H1 (cell line): ENCODE measurements at regions not wholly inside any gene's neighbourhood (a gene's known extent, or its start where the extent isn't known, plus 50 kb on each side); places are given as distances from the start of the nearest gene placed in this dataset.

ENCODE experiments used
- CTCF ChIA-PET: fragments of 300-600 bp; sonication (Branson Sonifier 250); formaldehyde crosslinking; loops from one replicate; lab custom pipeline; 2021; ENCODE audit not compliant: partially characterized antibody; lab: Charles Lee
- POLR2A ChIA-PET: fragments of 300-600 bp; sonication (Branson Sonifier 250); formaldehyde crosslinking; loops from one replicate; lab custom pipeline; 2021; ENCODE audit warnings: inconsistent platforms; ENCODE audit not compliant: partially characterized antibody; lab: Charles Lee
- DNase-seq, 2 experiments: peaks; one replicate each; pipeline versions ENCODE4 v3.0.0 to v3.0.0-alpha.2; 2010 to 2022; ENCODE audit warnings: low spot score in 2 of 2, low read depth in 1 of 2, mixed read lengths in 1 of 2
- FAIRE-seq: peaks from 2 replicates; lab custom pipeline; 2011; peaks lifted over from hg19 to GRCh38; lab: Jason Lieb, UNC
- H2AFZ ChIP-seq: 2 replicates; pipeline ENCODE4 v1.8.1; 2012; ENCODE audit warnings: low read length, inconsistent platforms
- H2AK5ac ChIP-seq: 2 replicates; pipeline ENCODE4 v1.6.1; 2013; ENCODE audit warnings: low read depth, low read length
- H2BK120ac ChIP-seq: replicated peaks from 2 replicates; pipeline ENCODE3; 2013; ENCODE audit warnings: low read depth, low read length, inconsistent platforms
- H2BK12ac ChIP-seq: 2 replicates; pipeline ENCODE4 v1.6.1; 2013; ENCODE audit warnings: low read depth, low read length
- H2BK15ac ChIP-seq: 2 replicates; pipeline ENCODE4 v1.6.1; 2013; ENCODE audit warnings: low read length
- H2BK20ac ChIP-seq: 2 replicates; pipeline ENCODE4 v1.6.1; 2013; ENCODE audit warnings: low read length
- H2BK5ac ChIP-seq: 2 replicates; pipeline ENCODE4 v1.6.1; 2013; ENCODE audit warnings: low read depth, low read length
- H3K14ac ChIP-seq: 2 replicates; pipeline ENCODE4 v1.6.1; 2013; ENCODE audit warnings: inconsistent platforms; ENCODE audit not compliant: insufficient read length
- H3K18ac ChIP-seq: 2 replicates; pipeline ENCODE4 v1.6.1; 2013; ENCODE audit warnings: low read length; ENCODE audit errors: extremely low read depth
- H3K23ac ChIP-seq: 2 replicates; pipeline ENCODE4 v1.6.1; 2013; ENCODE audit warnings: inconsistent platforms; ENCODE audit not compliant: insufficient read length
- H3K23me2 ChIP-seq: 2 replicates; pipeline ENCODE4 v1.6.1; 2013; ENCODE audit warnings: low read depth, low read length
- H3K27ac ChIP-seq: 2 replicates; pipeline ENCODE4 v1.6.1; 2011; ENCODE audit warnings: low read depth, low read length, inconsistent platforms
- H3K27me3 ChIP-seq, 4 experiments: replicated peaks in 1 of 4; 1 replicate in 1 of 4; 2 replicates in 3 of 4; pipeline versions ENCODE4 v1.6.1 to v1.8.1; 2011 to 2013; ENCODE audit warnings: low read length in 3 of 4, mild to moderate bottlenecking in 3 of 4, inconsistent platforms in 2 of 4, mixed read lengths in 2 of 4, moderate library complexity in 1 of 4; ENCODE audit not compliant: control insufficient read depth in 3 of 4, insufficient read depth in 3 of 4; ENCODE audit errors: extremely low read depth in 1 of 4
- H3K36me3 ChIP-seq, 4 experiments: 2 replicates each; pipeline versions ENCODE4 v1.6.1 to v1.8.1; 2011 to 2013; ENCODE audit warnings: mild to moderate bottlenecking in 4 of 4, low read length in 3 of 4, moderate library complexity in 2 of 4, control low read depth in 1 of 4, inconsistent platforms in 1 of 4; ENCODE audit not compliant: insufficient read depth in 4 of 4, control insufficient read depth in 2 of 4
- H3K4ac ChIP-seq: replicated peaks from 2 replicates; pipeline ENCODE3; 2013; ENCODE audit warnings: low read length, low read depth, mixed read lengths, inconsistent platforms; ENCODE audit not compliant: insufficient read length
- H3K4me1 ChIP-seq, 4 experiments: replicated peaks in 1 of 4; 1 replicate in 1 of 4; 2 replicates in 3 of 4; pipeline versions ENCODE4 v1.6.1 to v1.8.1; 2011 to 2013; ENCODE audit warnings: low read length in 3 of 4, inconsistent platforms in 2 of 4, mixed read lengths in 1 of 4; ENCODE audit not compliant: insufficient read depth in 4 of 4, control insufficient read depth in 3 of 4
- H3K4me2 ChIP-seq, 2 experiments: 2 replicates each; pipeline versions ENCODE4 v1.6.1 to v1.8.1; 2011 to 2013; ENCODE audit warnings: low read depth in 2 of 2, low read length in 2 of 2, control low read depth in 1 of 2, inconsistent platforms in 1 of 2, mild to moderate bottlenecking in 1 of 2; ENCODE audit not compliant: insufficient read depth in 1 of 2
- H3K4me3 ChIP-seq, 4 experiments: fragments of 200-600, 300-600 bp in 1 of 4; sonication (generic), shearing (Covaris generic), sonication (Bioruptor Twin) in 1 of 4; 2 replicates each; pipeline versions ENCODE4 v1.5.1 to v1.8.1; 2011 to 2016; ENCODE audit warnings: low read length in 4 of 4, low read depth in 3 of 4, control low read depth in 2 of 4, inconsistent platforms in 2 of 4, mild to moderate bottlenecking in 2 of 4, mixed read lengths in 1 of 4, moderate library complexity in 1 of 4; ENCODE audit not compliant: insufficient read depth in 2 of 4; ENCODE audit errors: extremely low read depth in 1 of 4
- H3K56ac ChIP-seq: replicated peaks from 2 replicates; pipeline ENCODE3; 2013; ENCODE audit warnings: low read depth, mild to moderate bottlenecking, mixed read lengths, low read length, inconsistent platforms; ENCODE audit not compliant: insufficient read length
- H3K79me1 ChIP-seq: 2 replicates; pipeline ENCODE4 v1.6.1; 2013; ENCODE audit warnings: low read depth, low read length, control low read depth
- H3K79me2 ChIP-seq, 2 experiments: 2 replicates each; pipeline versions ENCODE4 v1.6.1 to v1.8.1; 2012 to 2013; ENCODE audit warnings: low read length in 2 of 2, mild to moderate bottlenecking in 2 of 2, inconsistent platforms in 1 of 2; ENCODE audit not compliant: insufficient read depth in 2 of 2, control insufficient read depth in 1 of 2
- H3K9ac ChIP-seq, 4 experiments: replicated peaks in 1 of 4; 1 replicate in 1 of 4; 2 replicates in 3 of 4; pipeline versions ENCODE4 v1.6.1 to v1.8.1; 2011 to 2013; ENCODE audit warnings: low read depth in 3 of 4, low read length in 3 of 4, control low read depth in 2 of 4, mild to moderate bottlenecking in 2 of 4, moderate library complexity in 2 of 4, inconsistent platforms in 1 of 4; ENCODE audit errors: extremely low read depth in 1 of 4
- H3K9me3 ChIP-seq, 2 experiments: 2 replicates each; pipeline versions ENCODE4 v1.6.1 to v1.8.1; 2012 to 2013; ENCODE audit warnings: mild to moderate bottlenecking in 2 of 2, moderate library complexity in 2 of 2, control low read depth in 1 of 2, inconsistent platforms in 1 of 2, low read depth in 1 of 2, low read length in 1 of 2, mixed read lengths in 1 of 2; ENCODE audit not compliant: insufficient read depth in 2 of 2
- H4K20me1 ChIP-seq, 2 experiments: replicated peaks in 1 of 2; 2 replicates each; pipeline versions ENCODE3 to v1.8.1; 2011 to 2013; ENCODE audit warnings: inconsistent platforms in 2 of 2, low read length in 2 of 2, mild to moderate bottlenecking in 1 of 2; ENCODE audit not compliant: insufficient read depth in 2 of 2, control insufficient read depth in 1 of 2
- H4K5ac ChIP-seq: 2 replicates; pipeline ENCODE4 v1.6.1; 2013; ENCODE audit warnings: low read length, low read depth, mixed read lengths, inconsistent platforms; ENCODE audit not compliant: insufficient read length
- H4K8ac ChIP-seq: 2 replicates; pipeline ENCODE4 v1.8.0; 2013; ENCODE audit warnings: mild to moderate bottlenecking, moderate library complexity, low read length, inconsistent platforms; ENCODE audit not compliant: insufficient read depth; ENCODE audit errors: extremely low read depth
- H4K91ac ChIP-seq: replicated peaks from 2 replicates; pipeline ENCODE3; 2013; ENCODE audit warnings: low read length, mixed read lengths, inconsistent platforms; ENCODE audit not compliant: insufficient read length
- CTBP2 ChIP-seq: IDR thresholded peaks from 2 replicates; pipeline ENCODE4 v1.7.0; 2011; ENCODE audit warnings: borderline replicate concordance, mild to moderate bottlenecking, moderate library complexity, mixed read lengths, low read length; ENCODE audit not compliant: insufficient read depth, insufficient read length
- EZH2 ChIP-seq: fragments of 200-600 bp; sonication (generic); IDR thresholded peaks from 2 replicates; pipeline ENCODE4 v1.7.1; 2012; ENCODE audit warnings: low read depth, mild to moderate bottlenecking, moderate library complexity, low read length, inconsistent platforms; ENCODE audit not compliant: severe bottlenecking
- HDAC2 ChIP-seq, 2 experiments: fragments of 300-600 bp in 1 of 2; sonication (generic) in 1 of 2; IDR thresholded peaks; 2 replicates each; pipeline ENCODE4 v1.6.1; 2011 to 2012; ENCODE audit warnings: low read depth in 2 of 2, low read length in 2 of 2, mild to moderate bottlenecking in 2 of 2, moderate library complexity in 2 of 2, borderline replicate concordance in 1 of 2, inconsistent platforms in 1 of 2
- JUN ChIP-seq: IDR thresholded peaks from 2 replicates; pipeline ENCODE4 v1.6.1; 2011; ENCODE audit warnings: low read depth, mild to moderate bottlenecking, improper control_type of control experiment, low read length
- KDM5A ChIP-seq: fragments of 200-600 bp; IDR thresholded peaks from 2 replicates; pipeline ENCODE4 v1.7.1; 2012; ENCODE audit warnings: mild to moderate bottlenecking, low read length, inconsistent platforms, mixed read lengths
- MAFK ChIP-seq: IDR thresholded peaks from 2 replicates; pipeline ENCODE4 v1.6.1; 2012; ENCODE audit warnings: low read depth, mild to moderate bottlenecking, improper control_type of control experiment, low read length
- RBBP5 ChIP-seq: IDR thresholded peaks from 2 replicates; pipeline ENCODE4 v1.7.1; 2012; ENCODE audit warnings: low read depth, mild to moderate bottlenecking, inconsistent platforms, low read length, moderate library complexity, borderline replicate concordance
- RFX5 ChIP-seq: IDR thresholded peaks from 2 replicates; pipeline ENCODE4 v1.6.1; 2011; ENCODE audit warnings: low read depth, low read length, improper control_type of control experiment, borderline replicate concordance
- SAP30 ChIP-seq: fragments of 300-600 bp; sonication (generic); IDR thresholded peaks from 2 replicates; pipeline ENCODE4 v1.7.1; 2012; ENCODE audit warnings: low read length, moderate library complexity, mild to moderate bottlenecking, inconsistent platforms; ENCODE audit not compliant: insufficient read depth, insufficient replicate concordance
- SRF ChIP-seq: IDR thresholded peaks from 2 replicates; pipeline ENCODE4 v1.6.1; 2011; ENCODE audit warnings: mild to moderate bottlenecking, low read depth, low read length, moderate library complexity
- TBP ChIP-seq: IDR thresholded peaks from 2 replicates; pipeline ENCODE4 v1.6.1; 2011; ENCODE audit warnings: low read depth, low read length, improper control_type of control experiment
- WGBS, 2 experiments: shearing (Covaris generic) in 1 of 2; methylation state at CpG; one replicate each; pipeline versions ENCODE4 v1.1.6 to v1.1.7; 2013 to 2015; ENCODE audit warnings: low lambda C conversion rate in 2 of 2, mixed read lengths in 2 of 2, inconsistent platforms in 1 of 2, low coverage in 1 of 2, missing lambda C conversion rate in 1 of 2; ENCODE audit not compliant: insufficient replicate concordance in 2 of 2, insufficient coverage in 1 of 2, insufficient read length in 1 of 2; ENCODE audit errors: extremely low coverage in 1 of 2, missing lambda C conversion rate in 1 of 2; 5-methylcytosine and 5-hydroxymethylcytosine counted together
- TF ChIP-seq, protein P1 (sequence below): IDR thresholded peaks from 2 replicates; pipeline ENCODE4 v1.6.1; 2012; ENCODE audit warnings: low read length, inconsistent platforms

DNA sequence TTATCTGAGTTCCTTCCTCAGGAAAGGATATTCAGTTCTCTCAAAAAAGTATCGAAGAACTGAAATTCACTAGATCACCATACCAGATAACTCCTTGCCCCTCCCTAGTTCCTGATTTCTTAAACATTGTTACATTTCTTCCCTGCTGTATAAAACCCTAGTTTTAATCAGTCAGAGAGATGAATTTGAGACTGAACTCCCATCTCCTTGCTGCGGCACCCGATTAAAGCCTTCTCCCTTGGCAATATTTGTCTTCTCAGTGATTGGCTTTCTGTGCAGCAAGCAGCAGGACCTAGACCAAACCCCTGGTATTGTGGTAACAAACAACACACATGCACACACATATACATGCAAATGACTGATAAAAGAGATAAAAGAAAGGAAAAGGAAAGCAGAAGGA, 1364.6 kb upstream of the GJE1 start:
- ChIA-PET POLR2A (no interaction called here), CTCF (interaction anchor here (1.1 kb wide), 1 partner anchor 11 kb away, joined by 3 read pairs; no protein-coding TSS in a partner anchor)
- FAIRE-seq = no peak
- TF ChIP-seq CTBP2 = no peak
- no peak for TF ChIP-seq RBBP5
- TF ChIP-seq SAP30 = no peak
- TF ChIP-seq RFX5 = no peak
- TF ChIP-seq SRF = no peak
- TF ChIP-seq HDAC2 (IDR thresholded peaks at IDR 0.05; ENCODE audit: borderline replicate concordance in 1 of 2, low read depth in 2 of 2, low read length in 2 of 2) = no peak
- TF ChIP-seq KDM5A = no peak
- TF ChIP-seq MAFK = no peak
- no peak for TF ChIP-seq TBP
- no peak for TF ChIP-seq EZH2
- TF ChIP-seq JUN = no peak
- TF ChIP-seq, protein P1, sequence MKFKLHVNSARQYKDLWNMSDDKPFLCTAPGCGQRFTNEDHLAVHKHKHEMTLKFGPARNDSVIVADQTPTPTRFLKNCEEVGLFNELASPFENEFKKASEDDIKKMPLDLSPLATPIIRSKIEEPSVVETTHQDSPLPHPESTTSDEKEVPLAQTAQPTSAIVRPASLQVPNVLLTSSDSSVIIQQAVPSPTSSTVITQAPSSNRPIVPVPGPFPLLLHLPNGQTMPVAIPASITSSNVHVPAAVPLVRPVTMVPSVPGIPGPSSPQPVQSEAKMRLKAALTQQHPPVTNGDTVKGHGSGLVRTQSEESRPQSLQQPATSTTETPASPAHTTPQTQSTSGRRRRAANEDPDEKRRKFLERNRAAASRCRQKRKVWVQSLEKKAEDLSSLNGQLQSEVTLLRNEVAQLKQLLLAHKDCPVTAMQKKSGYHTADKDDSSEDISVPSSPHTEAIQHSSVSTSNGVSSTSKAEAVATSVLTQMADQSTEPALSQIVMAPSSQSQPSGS = no peak

More for the DNA sequence above, 1364.6 kb upstream of the GJE1 start:
- no peak overlapping the region for H2AK5ac ChIP-seq
- no peaks in the 10 kb centered on the region for H3K4me1 ChIP-seq
- no peak overlapping the region for H2BK20ac ChIP-seq
- H3K14ac ChIP-seq = no peak overlapping the region
- H3K9me3 ChIP-seq = peaks cover 13 to 17% of the 10 kb centered on the region in 2 experiments
- DNase-seq = no peak
- no peak overlapping the region for H3K9ac ChIP-seq
- no peak overlapping the region for H2BK120ac ChIP-seq
- no peak overlapping the region for H2AFZ ChIP-seq
- H3K4me3 ChIP-seq = no peak overlapping the region
- no peak overlapping the region for H2BK5ac ChIP-seq
- no peaks in the 10 kb centered on the region for H3K79me2 ChIP-seq
- no peak overlapping the region for H3K56ac ChIP-seq
- no peaks in the 10 kb centered on the region for H4K20me1 ChIP-seq
- H3K4ac ChIP-seq = no peak overlapping the region
- H3K18ac ChIP-seq = no peak overlapping the region
- no peak overlapping the region for H2BK15ac ChIP-seq
- H3K4me2 ChIP-seq = no peak overlapping the region
- 89% methylated on average over 3 of the region's 3 CpGs; no CpG with 5 or more reads in 1 of the 2 experiments for WGBS, 2 experiments
- no peak overlapping the region for H4K8ac ChIP-seq
- H3K23me2 ChIP-seq = no peaks in the 10 kb centered on the region; the same call in 1 of the 2 replicates
- H4K91ac ChIP-seq = no peak overlapping the region
- no peaks in the 10 kb centered on the region for H3K27me3 ChIP-seq
- H3K27ac ChIP-seq = no peak overlapping the region
- H3K23ac ChIP-seq = no peak overlapping the region
- no peak overlapping the region for H2BK12ac ChIP-seq
- H4K5ac ChIP-seq = no peak overlapping the region
- no peaks in the 10 kb centered on the region for H3K79me1 ChIP-seq
- H3K36me3 ChIP-seq = no peaks in the 10 kb centered on the region; a peak in 1 of 8 replicates
